ENCODE measurements at regions not wholly inside any gene's neighbourhood (a gene's known extent, or its start where the extent isn't known, plus 50 kb on each side); places are given as distances from the start of the nearest gene placed in this dataset.

- TF ChIP-seq SIN3A (IDR thresholded peaks at IDR 0.05; ENCODE audit: borderline replicate concordance, insufficient read depth, low read length) (no peak), TAF1 (IDR thresholded peaks at IDR 0.05; ENCODE audit: borderline replicate concordance, insufficient read depth, low read length) (no peak)
Observed at GRCh38 chr13:109494925-109495369, 291.4 kb downstream of the IRS2 start.
